ENCODE measurements at regions not wholly inside any gene's neighbourhood (a gene's known extent, or its start where the extent isn't known, plus 50 kb on each side); places are given as distances from the start of the nearest gene placed in this dataset.
"Not testable (repeated sequence)": the region's sequence is repeated elsewhere in the genome, so short reads cannot be mapped to it uniquely, and the experiment has no call there.

- FAIRE-seq = no peak
- DNase-seq (ENCODE audit: low spot score in 2 of 2) = no peak
Measured at GRCh38 chr1:238488401-238488800, 597.7 kb upstream of the ZP4 start.

- DNase-seq (ENCODE audit: low spot score in 2 of 2) = no peak
Measured at GRCh38 chr1:238487931-238488330, 597.2 kb upstream of the ZP4 start.

GRCh38 chr1:238485912-238486209 lies 595.1 kb upstream of the ZP4 start:
- no peak for FAIRE-seq
- no peak for DNase-seq (ENCODE audit: low spot score in 2 of 2)

More at GRCh38 chr1:238487931-238488330, 597.2 kb upstream of the ZP4 start:
- FAIRE-seq = no peak

- FAIRE-seq = no peak
- DNase-seq (ENCODE audit: low spot score in 2 of 2) = no peak
Measured at GRCh38 chr1:238485057-238485911, 594.6 kb upstream of the ZP4 start.

GRCh38 chr1:238484121-238484520 lies 593.4 kb upstream of the ZP4 start:
- no peak for DNase-seq (ENCODE audit: low spot score in 2 of 2)
- FAIRE-seq = no peak

GRCh38 chr1:238476841-238477240 lies 586.1 kb upstream of the ZP4 start:
- FAIRE-seq (no peak), DNase-seq (ENCODE audit: low spot score in 2 of 2) (no peak)

- FAIRE-seq (no peak), DNase-seq (ENCODE audit: low spot score in 2 of 2) (no peak)
Measured at GRCh38 chr1:238475712-238476111, 585.0 kb upstream of the ZP4 start.

- FAIRE-seq (no peak), DNase-seq (ENCODE audit: low spot score in 2 of 2) (no peak)
Measured at GRCh38 chr1:238474263-238474662, 583.5 kb upstream of the ZP4 start.

- DNase-seq (ENCODE audit: low spot score in 2 of 2) = no peak
- no peak for FAIRE-seq
Measured at GRCh38 chr1:238469146-238469631, 578.5 kb upstream of the ZP4 start.

GRCh38 chr1:238468068-238468467 lies 577.3 kb upstream of the ZP4 start:
- DNase-seq (ENCODE audit: low spot score in 2 of 2) (no peak), FAIRE-seq (no peak)

- no peak for FAIRE-seq
- DNase-seq (ENCODE audit: low spot score in 2 of 2) = no peak
Measured at GRCh38 chr1:238466459-238466858, 575.7 kb upstream of the ZP4 start.

- FAIRE-seq (no peak), DNase-seq (ENCODE audit: low spot score in 2 of 2) (no peak)
Measured at GRCh38 chr1:238465449-238465848, 574.7 kb upstream of the ZP4 start.

GRCh38 chr1:238458899-238459298 lies 568.2 kb upstream of the ZP4 start:
- DNase-seq (ENCODE audit: low spot score in 2 of 2) = no peak
- no peak for FAIRE-seq

GRCh38 chr1:238457610-238458009 lies 566.9 kb upstream of the ZP4 start:
- FAIRE-seq = no peak

GRCh38 chr1:238451781-238452310 lies 561.1 kb upstream of the ZP4 start:
- no peak for FAIRE-seq

More at GRCh38 chr1:238457610-238458009, 566.9 kb upstream of the ZP4 start:
- no peak for DNase-seq (ENCODE audit: low spot score in 2 of 2)

GRCh38 chr1:238450976-238451375 lies 560.3 kb upstream of the ZP4 start:
- DNase-seq (ENCODE audit: low spot score in 2 of 2) (no peak), FAIRE-seq (no peak)

More at GRCh38 chr1:238451781-238452310, 561.1 kb upstream of the ZP4 start:
- no peak for DNase-seq (ENCODE audit: low spot score in 2 of 2)

GRCh38 chr1:238443687-238444086 lies 553.0 kb upstream of the ZP4 start:
- FAIRE-seq (no peak), DNase-seq (ENCODE audit: low spot score in 2 of 2) (no peak)

GRCh38 chr1:238439511-238439910 lies 548.8 kb upstream of the ZP4 start:
- no peak for FAIRE-seq

GRCh38 chr1:238438311-238439270 lies 547.9 kb upstream of the ZP4 start:
- FAIRE-seq (peak; percentile 13), DNase-seq (ENCODE audit: low spot score in 2 of 2) (no peak)

More at GRCh38 chr1:238439511-238439910, 548.8 kb upstream of the ZP4 start:
- no peak for DNase-seq (ENCODE audit: low spot score in 2 of 2)

GRCh38 chr1:238429703-238430102 lies 539.0 kb upstream of the ZP4 start:
- not testable (repeated sequence) for DNase-seq (ENCODE audit: low spot score in 2 of 2); FAIRE-seq

- no peak for FAIRE-seq
- no peak for DNase-seq (ENCODE audit: low spot score in 2 of 2)
Measured at GRCh38 chr1:238419209-238419608, 528.5 kb upstream of the ZP4 start.

Data from frontal cortex (tissue), 3 donors.